Hematopoietic multipotent progenitor cell treated with erythropoietin and hydrocortisone succinate and interleukin-3 and kit ligand, for 8 days (in vitro differentiated cells): ENCODE measurements at regions not wholly inside any gene's neighbourhood (a gene's known extent, or its start where the extent isn't known, plus 50 kb on each side); places are given as distances from the start of the nearest gene placed in this dataset.

Source experiments
- DNase-seq: peaks from one replicate; pipeline ENCODE4 v3.0.0-alpha.2; 2015

DNA sequence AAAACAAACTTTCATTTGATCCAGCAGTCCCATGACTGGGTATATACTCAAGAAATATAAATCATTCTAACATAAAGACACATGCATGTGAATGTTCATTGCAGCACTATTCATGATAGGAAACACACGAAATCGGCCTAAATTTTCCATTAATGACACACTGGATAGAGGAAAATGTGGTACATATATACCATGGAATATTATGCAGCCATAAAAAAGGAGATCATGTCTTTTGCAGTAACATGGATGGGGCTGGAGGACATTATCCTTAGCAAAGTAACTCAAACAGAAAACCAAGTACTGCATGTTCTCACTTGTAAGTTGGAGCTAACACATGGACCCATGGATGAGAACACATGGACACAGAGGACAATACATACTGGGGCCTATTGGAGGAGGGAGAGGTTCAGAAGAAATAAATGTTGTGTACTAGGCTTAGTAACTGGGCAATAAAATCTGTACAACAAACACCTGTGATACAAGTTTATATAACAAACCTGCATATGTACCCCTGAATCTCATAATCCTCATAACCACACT, 283.6 kb downstream of the LMO7 start:
- no peak for DNase-seq

DNA sequence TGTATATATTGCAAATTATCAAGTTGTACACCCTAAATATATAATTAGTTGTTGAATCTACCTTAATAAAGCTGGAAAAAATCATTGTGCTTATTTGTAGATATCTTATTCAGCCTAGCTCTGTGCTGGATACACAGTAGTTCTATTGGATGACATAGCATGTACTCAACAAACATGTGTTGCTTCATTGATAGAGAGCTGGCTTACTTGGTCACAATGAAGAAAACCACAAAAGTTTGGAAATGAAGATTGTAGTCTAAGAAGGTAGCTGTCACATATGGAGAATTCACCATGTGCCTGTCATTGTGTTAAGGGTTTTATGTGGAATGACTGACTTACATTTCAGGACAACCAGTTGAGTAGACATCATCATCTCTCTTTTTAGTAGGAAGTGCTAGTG, 278.9 kb downstream of the LMO7 start:
- peak; percentile 38 for DNase-seq

DNA sequence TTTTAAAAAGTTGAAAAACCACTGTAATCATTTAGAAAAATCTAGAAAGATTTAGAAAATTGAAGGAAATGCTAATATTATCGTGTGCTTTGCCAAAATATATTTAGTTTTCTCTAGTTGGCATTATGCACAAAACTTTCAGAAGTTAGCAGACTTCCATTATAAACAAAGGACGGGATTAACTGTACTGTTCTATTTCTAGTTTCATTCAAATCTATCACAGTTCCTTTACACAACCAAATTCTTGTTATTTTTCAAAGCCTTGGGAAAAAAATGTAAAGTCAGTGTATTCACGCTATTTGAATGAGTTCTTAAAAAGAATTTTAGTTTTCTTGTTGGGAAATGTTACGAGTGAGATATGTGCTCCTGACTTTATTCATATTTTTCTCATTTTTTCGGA, 277.8 kb downstream of the LMO7 start:
- DNase-seq: no peak

DNA sequence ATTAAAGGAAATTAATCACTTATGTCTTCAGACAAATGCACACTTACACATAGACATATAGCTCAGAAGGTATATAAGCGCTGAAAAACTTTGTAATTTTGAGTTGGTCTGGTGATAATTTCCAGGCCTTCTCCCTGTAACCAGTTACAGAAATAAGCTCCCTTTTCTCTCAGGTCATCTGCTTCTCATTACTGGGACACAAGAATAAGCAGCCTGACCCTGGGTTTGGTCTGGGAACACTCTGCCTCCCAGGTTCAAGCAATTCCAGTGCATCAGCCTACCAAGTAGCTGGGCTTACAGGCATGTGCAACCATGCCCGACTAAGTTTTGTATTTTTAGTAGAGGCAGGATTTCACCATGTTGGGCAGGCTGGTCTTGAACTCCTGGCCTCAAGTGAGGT, 274.5 kb downstream of the LMO7 start:
- no peak for DNase-seq
